Parathyroid adenoma (tissue), 2 donors: ENCODE measurements at regions not wholly inside any gene's neighbourhood (a gene's known extent, or its start where the extent isn't known, plus 50 kb on each side); places are given as distances from the start of the nearest gene placed in this dataset.

ENCODE experiments used
- H2AFZ ChIP-seq: fragments of 300-600 bp; sonication (generic); one replicate; pipeline ENCODE4 v1.7.0; 2017; ENCODE audit warnings: antibody characterized with exemption, mild to moderate bottlenecking
- H3K27ac ChIP-seq: fragments of 300-600 bp; sonication (generic); one replicate; pipeline ENCODE4 v1.7.0; 2017
- H3K27me3 ChIP-seq: fragments of 300-600 bp; sonication (generic); one replicate; pipeline ENCODE4 v1.7.0; 2017; ENCODE audit warnings: low read length; ENCODE audit not compliant: control insufficient read depth, insufficient read depth
- H3K36me3 ChIP-seq: fragments of 300-600 bp; sonication (generic); one replicate; pipeline ENCODE4 v1.7.0; 2017; ENCODE audit warnings: low read length; ENCODE audit not compliant: control insufficient read depth, insufficient read depth
- H3K4me1 ChIP-seq: fragments of 300-600 bp; sonication (generic); one replicate; pipeline ENCODE4 v1.7.0; 2017; ENCODE audit warnings: control low read depth
- H3K4me2 ChIP-seq: fragments of 300-600 bp; sonication (generic); one replicate; pipeline ENCODE4 v1.7.0; 2017; ENCODE audit warnings: low read length
- H3K4me3 ChIP-seq: fragments of 300-600 bp; sonication (generic); one replicate; pipeline ENCODE4 v1.7.0; 2017; ENCODE audit warnings: low read depth, low read length
- H3K79me2 ChIP-seq: fragments of 300-600 bp; sonication (generic); one replicate; pipeline ENCODE4 v1.7.0; 2017; ENCODE audit warnings: control low read depth
- H3K9ac ChIP-seq: fragments of 300-600 bp; sonication (generic); one replicate; pipeline ENCODE4 v1.7.0; 2017; ENCODE audit warnings: mild to moderate bottlenecking
- H3K9me3 ChIP-seq: fragments of 300-600 bp; sonication (generic); one replicate; pipeline ENCODE4 v1.7.0; 2017; ENCODE audit warnings: low read length; ENCODE audit not compliant: control insufficient read depth
- TF ChIP-seq, protein P1 (sequence below): fragments of 300-600 bp; sonication (generic); IDR thresholded peaks from one replicate; pipeline ENCODE4 v1.7.0; 2017; ENCODE audit warnings: antibody characterized with exemption, mild to moderate bottlenecking
- donor health status: primary hyperparathyroidism.

DNA sequence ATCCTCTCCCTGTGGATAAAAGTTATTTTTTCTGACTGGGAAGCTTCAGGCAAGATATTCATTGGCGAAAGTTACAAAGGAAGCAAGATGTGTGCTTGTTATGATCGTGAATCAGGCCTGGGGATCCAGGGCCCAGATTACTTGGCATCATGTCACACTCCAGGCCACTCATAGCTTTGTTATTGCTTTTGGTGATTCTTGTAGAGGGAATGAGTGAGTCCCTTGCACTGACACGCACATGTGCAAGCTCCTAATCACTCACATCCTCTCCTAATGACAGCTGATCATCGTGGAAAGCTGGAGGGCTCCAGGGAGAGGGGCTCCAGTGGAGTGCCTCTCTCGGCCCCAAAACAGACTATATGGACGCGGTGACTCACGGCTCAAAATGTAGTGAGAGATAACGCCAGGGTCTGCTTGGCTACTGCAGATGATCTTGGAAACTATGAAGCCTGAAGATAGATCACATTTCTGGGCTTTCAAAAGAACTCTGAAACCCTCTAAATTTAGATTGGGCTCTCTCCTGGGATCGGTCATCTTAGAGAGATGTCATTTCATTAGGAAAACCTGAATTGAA, 481.1 kb upstream of the USP24 start:
- Histone ChIP-seq H3K4me1 (peaks cover 18% of the 10 kb centered on the region), H3K4me3 (no peak overlapping the region), H3K27me3 (no peaks in the 10 kb centered on the region), H3K27ac (no peak overlapping the region), H3K79me2 (no peaks in the 10 kb centered on the region), H3K9ac (no peak overlapping the region), H3K36me3 (no peaks in the 10 kb centered on the region), H2AFZ (no peak overlapping the region), H3K9me3 (no peaks in the 10 kb centered on the region), H3K4me2 (no peak overlapping the region)
- TF ChIP-seq, protein P1, sequence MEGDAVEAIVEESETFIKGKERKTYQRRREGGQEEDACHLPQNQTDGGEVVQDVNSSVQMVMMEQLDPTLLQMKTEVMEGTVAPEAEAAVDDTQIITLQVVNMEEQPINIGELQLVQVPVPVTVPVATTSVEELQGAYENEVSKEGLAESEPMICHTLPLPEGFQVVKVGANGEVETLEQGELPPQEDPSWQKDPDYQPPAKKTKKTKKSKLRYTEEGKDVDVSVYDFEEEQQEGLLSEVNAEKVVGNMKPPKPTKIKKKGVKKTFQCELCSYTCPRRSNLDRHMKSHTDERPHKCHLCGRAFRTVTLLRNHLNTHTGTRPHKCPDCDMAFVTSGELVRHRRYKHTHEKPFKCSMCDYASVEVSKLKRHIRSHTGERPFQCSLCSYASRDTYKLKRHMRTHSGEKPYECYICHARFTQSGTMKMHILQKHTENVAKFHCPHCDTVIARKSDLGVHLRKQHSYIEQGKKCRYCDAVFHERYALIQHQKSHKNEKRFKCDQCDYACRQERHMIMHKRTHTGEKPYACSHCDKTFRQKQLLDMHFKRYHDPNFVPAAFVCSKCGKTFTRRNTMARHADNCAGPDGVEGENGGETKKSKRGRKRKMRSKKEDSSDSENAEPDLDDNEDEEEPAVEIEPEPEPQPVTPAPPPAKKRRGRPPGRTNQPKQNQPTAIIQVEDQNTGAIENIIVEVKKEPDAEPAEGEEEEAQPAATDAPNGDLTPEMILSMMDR: no peak

DNA sequence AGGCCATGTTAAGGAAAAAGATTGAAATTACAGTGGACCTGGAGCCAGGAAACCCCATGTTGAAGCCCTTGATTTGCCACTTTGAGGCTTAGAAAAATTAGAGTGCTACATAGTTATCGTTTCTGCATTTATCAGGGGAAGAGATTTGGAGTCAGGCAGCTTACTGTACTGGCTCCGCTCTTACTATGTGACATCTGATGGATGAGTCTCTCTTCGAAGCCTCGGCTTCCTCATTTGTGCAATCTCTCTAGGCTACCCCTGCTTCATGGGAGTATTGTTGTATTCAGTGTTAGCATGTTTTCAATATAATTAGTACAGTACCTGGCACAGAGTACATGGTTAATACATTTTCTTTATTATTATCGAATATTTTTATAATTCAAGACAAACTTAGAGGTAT, 480.4 kb upstream of the USP24 start:
- H3K4me3 ChIP-seq: no peak overlapping the region
- TF ChIP-seq, protein P1: no peak
- no peak overlapping the region for H3K9ac ChIP-seq
- H3K4me2 ChIP-seq: no peak overlapping the region
- no peaks in the 10 kb centered on the region for H3K79me2 ChIP-seq
- H2AFZ ChIP-seq: no peak overlapping the region
- no peaks in the 10 kb centered on the region for H3K36me3 ChIP-seq
- H3K27ac ChIP-seq: no peak overlapping the region
- no peaks in the 10 kb centered on the region for H3K27me3 ChIP-seq
- peaks cover 18% of the 10 kb centered on the region for H3K4me1 ChIP-seq
- H3K9me3 ChIP-seq: no peaks in the 10 kb centered on the region

DNA sequence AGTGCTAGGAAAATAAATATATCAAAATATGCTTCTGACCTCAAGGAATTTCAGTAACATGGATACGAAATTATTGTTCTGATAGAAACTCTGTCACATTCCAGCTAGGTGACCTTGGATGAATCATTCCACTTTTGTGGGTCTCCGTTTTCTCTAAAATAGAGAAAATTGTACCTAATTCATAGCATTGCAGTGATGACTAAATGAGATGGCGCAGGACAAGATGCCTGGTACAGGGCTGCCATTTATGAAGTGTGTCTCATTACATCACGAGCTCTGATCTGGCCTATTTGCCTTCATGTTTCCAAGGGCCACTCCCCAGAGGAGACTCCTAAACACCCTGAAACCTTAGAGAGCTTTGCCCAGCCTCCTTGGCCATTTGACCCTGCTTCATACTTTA, 480.0 kb upstream of the USP24 start:
- no peaks in the 10 kb centered on the region for H3K27me3 ChIP-seq
- TF ChIP-seq, protein P1: no peak
- H2AFZ ChIP-seq: no peak overlapping the region
- no peak overlapping the region for H3K4me2 ChIP-seq
- H3K4me3 ChIP-seq: no peak overlapping the region
- H3K9me3 ChIP-seq: no peaks in the 10 kb centered on the region
- no peaks in the 10 kb centered on the region for H3K79me2 ChIP-seq
- H3K27ac ChIP-seq: peak overlapping the region; percentile 49
- H3K4me1 ChIP-seq: peaks cover 18% of the 10 kb centered on the region
- no peaks in the 10 kb centered on the region for H3K36me3 ChIP-seq
- no peak overlapping the region for H3K9ac ChIP-seq

DNA sequence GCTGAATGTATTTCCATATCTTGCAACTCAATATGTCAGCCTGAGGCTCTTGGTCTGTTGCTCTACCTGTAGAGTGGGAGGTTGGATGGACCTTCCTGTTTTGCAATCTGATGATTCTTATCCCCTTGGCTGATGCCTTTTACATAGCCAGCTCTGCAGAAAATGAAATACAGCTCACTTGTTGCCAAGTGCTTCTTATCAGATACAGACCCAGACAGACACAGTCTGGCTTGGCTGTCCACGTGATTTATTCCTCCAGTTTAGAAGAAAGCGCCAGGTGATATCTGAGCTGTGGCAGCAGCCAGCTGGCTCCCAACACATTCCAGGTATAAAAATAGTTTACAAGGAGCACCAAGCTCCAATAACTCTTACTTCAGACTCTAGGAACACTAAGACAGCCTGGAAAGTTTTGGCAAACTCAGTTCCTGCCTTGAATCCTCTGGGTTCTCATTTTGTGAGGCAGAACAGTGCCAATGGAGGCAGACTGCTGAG, 479.2 kb upstream of the USP24 start:
- Histone ChIP-seq H3K9me3 (no peaks in the 10 kb centered on the region), H3K9ac (no peak overlapping the region), H3K27me3 (no peaks in the 10 kb centered on the region), H3K79me2 (no peaks in the 10 kb centered on the region), H3K36me3 (no peaks in the 10 kb centered on the region), H3K4me2 (peak overlapping the region; percentile 19), H3K27ac (peak overlapping the region; percentile 49), H2AFZ (no peak overlapping the region), H3K4me3 (no peak overlapping the region), H3K4me1 (peaks cover 18% of the 10 kb centered on the region)
- TF ChIP-seq, protein P1: no peak

DNA sequence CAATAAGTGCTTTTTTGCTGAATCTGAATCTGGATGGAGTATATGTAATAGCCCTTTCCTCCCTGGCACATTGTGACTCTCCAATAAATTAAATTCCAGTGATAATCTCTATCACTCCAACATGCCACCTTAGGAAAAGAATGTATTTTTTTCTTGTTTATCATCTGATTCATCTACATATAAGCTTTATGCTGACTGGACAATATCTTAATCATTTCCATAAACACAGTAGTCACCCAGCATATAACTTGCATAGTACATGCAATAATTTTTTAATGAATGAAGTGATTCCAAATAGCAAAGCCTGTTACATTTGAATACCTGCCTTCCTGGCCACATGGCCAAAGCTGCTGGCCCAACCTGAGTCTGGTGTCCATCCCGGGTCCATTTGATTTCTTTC, 477.6 kb upstream of the USP24 start:
- Histone ChIP-seq H3K9ac (no peak overlapping the region), H2AFZ (no peak overlapping the region), H3K36me3 (no peaks in the 10 kb centered on the region), H3K4me2 (no peak overlapping the region), H3K4me3 (no peak overlapping the region), H3K79me2 (no peaks in the 10 kb centered on the region), H3K27me3 (no peaks in the 10 kb centered on the region), H3K27ac (no peak overlapping the region), H3K4me1 (peaks cover 18% of the 10 kb centered on the region), H3K9me3 (no peaks in the 10 kb centered on the region)
- TF ChIP-seq, protein P1: no peak
